ENCODE measurements at regions not wholly inside any gene's neighbourhood (a gene's known extent, or its start where the extent isn't known, plus 50 kb on each side); places are given as distances from the start of the nearest gene placed in this dataset.

- TF ChIP-seq, protein P1, sequence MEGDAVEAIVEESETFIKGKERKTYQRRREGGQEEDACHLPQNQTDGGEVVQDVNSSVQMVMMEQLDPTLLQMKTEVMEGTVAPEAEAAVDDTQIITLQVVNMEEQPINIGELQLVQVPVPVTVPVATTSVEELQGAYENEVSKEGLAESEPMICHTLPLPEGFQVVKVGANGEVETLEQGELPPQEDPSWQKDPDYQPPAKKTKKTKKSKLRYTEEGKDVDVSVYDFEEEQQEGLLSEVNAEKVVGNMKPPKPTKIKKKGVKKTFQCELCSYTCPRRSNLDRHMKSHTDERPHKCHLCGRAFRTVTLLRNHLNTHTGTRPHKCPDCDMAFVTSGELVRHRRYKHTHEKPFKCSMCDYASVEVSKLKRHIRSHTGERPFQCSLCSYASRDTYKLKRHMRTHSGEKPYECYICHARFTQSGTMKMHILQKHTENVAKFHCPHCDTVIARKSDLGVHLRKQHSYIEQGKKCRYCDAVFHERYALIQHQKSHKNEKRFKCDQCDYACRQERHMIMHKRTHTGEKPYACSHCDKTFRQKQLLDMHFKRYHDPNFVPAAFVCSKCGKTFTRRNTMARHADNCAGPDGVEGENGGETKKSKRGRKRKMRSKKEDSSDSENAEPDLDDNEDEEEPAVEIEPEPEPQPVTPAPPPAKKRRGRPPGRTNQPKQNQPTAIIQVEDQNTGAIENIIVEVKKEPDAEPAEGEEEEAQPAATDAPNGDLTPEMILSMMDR (IDR thresholded peaks at IDR 0.05): no peak
- no peak for TF ChIP-seq POLR2A (IDR thresholded peaks at IDR 0.05)
These were observed 1442.6 kb downstream of the SUCLG1 start for GRCh38 chr2:83016343-83017110.
